Osteocyte (in vitro differentiated cells): ENCODE measurements at regions not wholly inside any gene's neighbourhood (a gene's known extent, or its start where the extent isn't known, plus 50 kb on each side); places are given as distances from the start of the nearest gene placed in this dataset.

Source experiments
- DNase-seq: peaks from one replicate; pipeline ENCODE4 v3.0.0; 2021; ENCODE audit warnings: mixed read lengths; ENCODE audit not compliant: unreplicated experiment; ENCODE audit errors: extremely low spot score
- H3K27ac Mint-ChIP-seq: one replicate; pipeline ENCODE4 v1.8.0; 2021; ENCODE audit warnings: mild to moderate bottlenecking, mixed read lengths; ENCODE audit not compliant: unreplicated experiment
- H3K27me3 Mint-ChIP-seq: one replicate; pipeline ENCODE4 v1.8.0; 2021; ENCODE audit warnings: mixed read lengths; ENCODE audit not compliant: unreplicated experiment
- H3K36me3 Mint-ChIP-seq: one replicate; pipeline ENCODE4 v1.8.0; 2021; ENCODE audit warnings: mixed read lengths; ENCODE audit not compliant: unreplicated experiment
- H3K4me1 Mint-ChIP-seq: one replicate; pipeline ENCODE4 v1.8.0; 2021; ENCODE audit warnings: mixed read lengths; ENCODE audit not compliant: unreplicated experiment
- H3K4me3 Mint-ChIP-seq: one replicate; pipeline ENCODE4 v1.8.0; 2021; ENCODE audit warnings: mild to moderate bottlenecking, moderate library complexity, mixed read lengths; ENCODE audit not compliant: unreplicated experiment
- H3K9me3 Mint-ChIP-seq: one replicate; pipeline ENCODE4 v1.8.0; 2021; ENCODE audit warnings: mixed read lengths; ENCODE audit not compliant: unreplicated experiment
- CTCF ChIP-seq: fragments of 200-600 bp; sonication (generic); IDR thresholded peaks from 2 replicates; pipeline ENCODE4 v1.5.0; 2021; ENCODE audit warnings: antibody characterized with exemption, mild to moderate bottlenecking, moderate library complexity

- no peak for DNase-seq
- Mint-ChIP-seq H3K4me3 (no peak overlapping the region), H3K9me3 (no peaks in the 10 kb centered on the region), H3K4me1 (peaks cover 21% of the 10 kb centered on the region), H3K27me3 (peaks cover 12% of the 10 kb centered on the region), H3K27ac (no peak overlapping the region), H3K36me3 (no peaks in the 10 kb centered on the region)
- no peak for TF ChIP-seq CTCF
Measured at GRCh38 chr1:114323959-114324661, 170.4 kb upstream of the SYT6 start.

DNA sequence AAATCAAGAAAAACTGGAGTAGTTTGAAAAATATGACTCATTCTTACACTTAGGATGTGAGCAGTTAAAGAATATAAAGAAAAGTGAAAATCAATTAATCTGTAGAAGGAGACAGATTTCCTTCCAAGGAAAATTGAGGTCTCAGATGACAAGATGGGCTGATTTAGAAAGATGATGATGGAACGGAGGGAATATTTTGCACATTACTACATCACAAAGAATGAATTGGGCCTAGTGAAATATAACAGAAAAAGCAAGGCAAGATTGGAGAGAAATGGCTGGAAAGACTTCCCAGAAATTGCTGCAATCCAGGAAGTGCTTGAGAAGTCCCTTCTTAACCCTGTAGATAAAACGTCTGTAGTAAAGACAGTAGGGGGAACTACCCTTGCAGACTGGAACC is 169.1 kb upstream of the SYT6 start:
- no peak for DNase-seq
- no peak overlapping the region for H3K27ac Mint-ChIP-seq
- H3K4me3 Mint-ChIP-seq, result no peak overlapping the region
- TF ChIP-seq CTCF, result no peak
- peaks cover 6% of the 10 kb centered on the region for H3K27me3 Mint-ChIP-seq
- no peaks in the 10 kb centered on the region for H3K36me3 Mint-ChIP-seq
- H3K4me1 Mint-ChIP-seq, result peaks cover 27% of the 10 kb centered on the region
- H3K9me3 Mint-ChIP-seq, result no peaks in the 10 kb centered on the region

- DNase-seq, result no peak
- no peak for TF ChIP-seq CTCF
- Mint-ChIP-seq H3K36me3 (no peaks in the 10 kb centered on the region), H3K4me3 (no peak overlapping the region), H3K4me1 (peaks cover 27% of the 10 kb centered on the region), H3K9me3 (no peaks in the 10 kb centered on the region), H3K27ac (no peak overlapping the region), H3K27me3 (peaks cover 3% of the 10 kb centered on the region)
Measured at GRCh38 chr1:114322207-114322606, 168.5 kb upstream of the SYT6 start.

DNA sequence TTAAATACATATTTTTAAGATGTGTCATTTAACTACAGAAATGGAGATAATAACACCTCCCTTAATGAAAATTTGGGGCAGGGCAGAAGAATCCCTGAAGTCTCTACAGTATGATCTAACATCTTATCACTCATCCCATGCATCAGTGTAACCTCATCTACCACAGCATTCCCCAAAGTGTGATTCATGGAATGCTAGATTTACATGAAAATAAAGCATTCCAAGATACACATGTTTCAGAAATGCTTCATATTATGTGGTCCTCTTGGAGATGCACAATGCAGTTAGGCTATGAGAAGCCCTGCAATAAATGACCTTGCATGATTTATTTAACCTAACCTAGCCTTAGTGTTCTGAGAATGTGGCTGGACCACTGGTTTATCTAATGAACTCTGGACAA is 166.9 kb upstream of the SYT6 start:
- no peak overlapping the region for H3K27ac Mint-ChIP-seq
- no peaks in the 10 kb centered on the region for H3K36me3 Mint-ChIP-seq
- H3K4me3 Mint-ChIP-seq, result no peak overlapping the region
- no peaks in the 10 kb centered on the region for H3K27me3 Mint-ChIP-seq
- TF ChIP-seq CTCF, result no peak
- H3K4me1 Mint-ChIP-seq, result peaks cover 36% of the 10 kb centered on the region
- no peaks in the 10 kb centered on the region for H3K9me3 Mint-ChIP-seq
- no peak for DNase-seq

- Mint-ChIP-seq H3K4me1 (peaks cover 42% of the 10 kb centered on the region), H3K36me3 (no peaks in the 10 kb centered on the region), H3K4me3 (no peak overlapping the region), H3K9me3 (no peaks in the 10 kb centered on the region), H3K27me3 (no peaks in the 10 kb centered on the region), H3K27ac (peak overlapping the region; percentile 67)
- DNase-seq, result no peak
- no peak for TF ChIP-seq CTCF
Measured at GRCh38 chr1:114319418-114319817, 165.7 kb upstream of the SYT6 start.
